ENCODE measurements at regions not wholly inside any gene's neighbourhood (a gene's known extent, or its start where the extent isn't known, plus 50 kb on each side); places are given as distances from the start of the nearest gene placed in this dataset.

DNA sequence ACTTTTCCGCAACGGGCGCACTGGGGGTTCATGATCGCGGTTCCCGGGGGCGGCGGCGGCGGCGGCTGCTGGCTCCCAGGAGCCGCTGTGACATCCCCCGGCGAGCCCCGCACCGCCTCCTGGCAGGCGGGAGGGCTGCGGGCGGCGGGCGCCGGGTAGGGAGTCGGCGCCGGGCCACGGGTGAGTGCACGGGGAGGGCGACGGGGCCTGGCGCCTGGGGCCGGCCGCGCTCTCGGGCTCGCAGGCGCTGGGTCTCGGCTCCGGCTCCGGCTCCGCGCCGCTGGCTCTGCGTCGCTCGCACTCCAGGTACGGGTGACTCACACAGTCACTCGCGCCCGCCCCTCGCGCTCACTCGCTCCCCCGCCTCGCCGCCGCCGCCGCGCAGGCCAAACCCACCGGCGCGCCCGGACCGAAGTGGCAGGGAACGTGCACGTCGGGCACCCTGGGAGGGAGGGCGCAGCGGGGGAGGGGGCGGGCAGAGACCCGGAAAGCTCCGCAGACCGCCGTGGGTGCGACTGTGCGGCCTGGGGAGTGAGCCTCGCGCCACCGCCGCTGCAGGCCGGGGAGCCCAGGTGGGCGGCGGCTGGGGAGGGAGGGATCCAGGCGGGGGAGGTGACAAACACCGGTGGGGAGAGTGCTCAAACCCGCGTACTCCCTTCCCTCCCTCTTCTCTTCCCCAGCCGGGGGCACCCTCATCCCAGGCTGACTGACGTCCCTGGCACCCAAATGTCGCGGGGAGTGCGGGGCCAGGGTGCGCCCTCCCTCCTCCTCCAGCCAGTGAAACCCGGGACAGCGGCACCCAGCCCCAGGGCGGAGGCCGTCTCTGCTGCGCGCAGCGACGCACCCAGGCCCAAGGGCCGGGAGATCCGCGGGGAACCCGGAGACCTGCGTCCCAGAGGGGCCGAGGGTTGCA is 276.9 kb upstream of the NEBL start:
- peak; percentile 24 to 39 for DNase-seq (ENCODE audit: low read depth in 2 of 2)

DNA sequence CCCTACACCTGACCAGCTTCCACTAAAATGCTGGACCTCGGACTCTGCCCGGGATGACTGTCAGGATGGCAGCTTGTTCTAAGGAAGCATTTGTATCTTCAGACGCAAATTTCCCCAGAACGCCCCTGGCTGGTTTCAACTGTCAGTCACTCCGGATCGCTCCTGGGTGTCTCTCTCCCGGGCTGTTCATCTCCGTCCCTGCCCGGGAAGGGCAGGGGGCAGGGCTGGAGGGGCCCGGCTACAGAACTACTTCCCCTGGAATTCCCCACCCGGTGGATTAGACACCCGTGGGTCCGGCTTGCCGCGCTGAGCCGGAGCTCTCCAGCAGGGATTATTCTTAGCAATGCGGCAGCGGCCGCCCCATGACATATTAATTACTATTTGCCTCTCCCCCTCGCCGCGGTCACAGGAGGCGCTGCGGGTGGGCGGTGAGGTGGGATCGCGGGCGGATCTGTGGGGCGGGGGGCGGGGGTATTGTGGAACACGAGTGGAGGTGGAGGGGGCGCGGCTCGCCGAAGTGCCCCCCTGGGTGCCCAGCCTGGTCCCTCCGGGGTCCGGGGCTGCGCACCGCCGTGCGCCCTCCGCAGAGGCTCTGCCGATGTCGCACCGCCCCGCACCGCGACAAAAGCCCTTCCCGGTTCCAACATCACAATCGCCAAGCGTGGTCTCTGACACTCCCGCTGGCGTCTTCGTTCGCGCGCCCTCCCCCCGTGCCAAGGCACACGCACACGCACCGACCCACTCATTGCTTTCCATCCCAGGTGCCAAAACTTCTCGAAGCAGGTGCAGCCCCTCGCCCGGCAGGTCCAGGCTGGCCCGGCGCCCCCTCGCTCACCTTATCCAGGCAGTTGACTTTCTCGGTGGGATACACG is 276.1 kb upstream of the NEBL start:
- DNase-seq (ENCODE audit: low read depth in 2 of 2) = no peak

DNA sequence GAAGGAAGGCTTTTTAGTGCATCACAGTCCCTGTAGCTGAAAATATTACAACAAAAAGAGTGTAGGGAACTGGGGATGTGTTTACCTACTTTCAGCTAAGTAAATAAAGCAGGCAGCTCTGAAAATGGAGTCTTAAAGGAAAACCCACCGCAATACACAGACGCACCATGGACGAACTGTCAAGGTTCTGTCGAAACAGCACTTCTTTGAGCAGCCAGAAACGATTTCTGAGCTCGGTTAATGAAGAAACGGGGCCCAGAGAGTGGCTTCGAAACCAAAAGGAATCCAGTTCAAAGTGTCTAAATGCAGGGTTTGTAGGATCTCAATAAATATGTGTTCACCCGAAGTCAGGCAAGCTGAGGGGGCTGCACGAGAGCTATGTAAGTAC is 275.4 kb upstream of the NEBL start:
- no peak for DNase-seq (ENCODE audit: low read depth in 2 of 2)

DNA sequence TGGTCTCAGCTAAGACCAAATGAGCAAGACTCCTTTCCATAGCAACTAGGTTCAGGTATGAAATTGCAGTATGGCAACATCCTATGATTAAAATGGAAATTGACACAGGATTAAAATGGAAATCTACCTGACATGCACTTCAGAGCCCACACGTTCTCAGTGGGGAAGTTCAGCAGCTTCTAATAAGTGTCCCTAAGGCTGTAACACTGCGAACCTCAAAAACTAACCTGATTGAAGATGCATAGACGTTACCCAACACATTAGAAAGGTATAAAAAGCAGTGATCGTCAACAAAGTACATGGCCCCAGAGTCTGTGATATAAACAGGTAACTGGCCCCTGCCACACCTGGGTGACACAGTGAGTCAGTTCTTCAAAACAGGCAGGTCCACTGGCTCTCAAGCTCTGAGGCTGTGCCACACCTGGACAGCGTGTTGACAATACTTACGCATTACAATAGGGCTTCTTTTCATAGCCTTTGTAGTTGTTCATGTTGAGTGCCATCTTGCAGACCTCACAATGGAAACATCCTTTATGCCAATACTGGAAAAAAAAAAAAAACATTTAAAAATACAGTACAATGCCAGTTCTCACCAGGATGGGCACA is 274.9 kb upstream of the NEBL start:
- no peak for DNase-seq (ENCODE audit: low read depth in 2 of 2)

DNA sequence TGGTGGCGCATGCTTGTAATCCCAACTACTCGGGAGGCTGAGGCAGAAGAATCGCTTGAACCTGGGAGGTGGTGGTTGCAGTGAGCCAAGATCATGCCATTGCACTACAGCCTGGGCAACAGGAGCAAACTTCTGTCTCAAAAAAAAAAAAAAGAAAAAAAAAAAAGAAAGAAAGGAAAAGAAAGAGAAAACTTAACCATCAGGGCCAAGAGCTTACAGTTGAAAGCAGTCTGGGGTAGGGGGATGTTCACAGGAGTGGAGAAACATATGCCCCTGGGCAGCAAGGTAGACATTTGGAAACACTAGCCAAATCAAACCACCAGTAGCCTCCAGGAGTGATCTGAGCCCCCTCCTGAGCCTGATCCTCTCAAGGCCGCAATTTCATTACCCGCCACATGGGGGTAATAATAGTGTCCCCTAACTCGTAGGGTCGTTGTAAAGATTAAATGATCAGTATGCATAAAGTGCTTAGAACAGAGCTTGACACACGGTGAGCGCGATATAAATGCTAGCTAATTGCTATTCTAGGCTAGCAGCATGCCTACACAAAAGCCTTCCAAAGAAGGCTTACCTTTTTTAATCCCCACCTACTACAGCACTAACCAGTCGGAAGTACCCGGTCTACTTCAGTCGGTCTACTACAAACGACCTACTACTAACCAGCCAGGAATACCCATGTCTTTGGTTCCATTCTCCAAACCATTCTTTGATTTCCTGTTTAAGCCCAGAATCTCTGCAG is 274.3 kb upstream of the NEBL start:
- DNase-seq (ENCODE audit: low read depth in 2 of 2) = no peak

DNA sequence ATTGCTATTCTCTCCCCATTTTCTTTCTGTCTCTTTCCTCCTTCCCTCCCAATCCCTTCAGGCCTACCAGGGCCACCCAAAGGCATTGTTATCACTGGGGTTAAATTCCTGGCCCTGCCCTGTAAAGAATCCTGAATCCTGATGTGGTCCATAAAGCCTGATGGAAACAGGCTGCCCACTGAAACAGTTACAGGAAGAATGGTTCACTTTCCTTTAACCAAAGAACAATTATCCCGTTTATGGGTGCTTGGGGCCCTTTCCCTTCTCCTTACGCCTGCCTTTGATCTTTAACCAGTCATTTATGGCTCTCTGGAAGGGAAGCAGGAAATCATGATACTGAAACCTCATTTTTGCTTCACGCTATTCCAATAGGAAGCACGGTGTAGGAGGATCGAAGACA is 273.1 kb upstream of the NEBL start:
- no peak for DNase-seq (ENCODE audit: low read depth in 2 of 2)

DNA sequence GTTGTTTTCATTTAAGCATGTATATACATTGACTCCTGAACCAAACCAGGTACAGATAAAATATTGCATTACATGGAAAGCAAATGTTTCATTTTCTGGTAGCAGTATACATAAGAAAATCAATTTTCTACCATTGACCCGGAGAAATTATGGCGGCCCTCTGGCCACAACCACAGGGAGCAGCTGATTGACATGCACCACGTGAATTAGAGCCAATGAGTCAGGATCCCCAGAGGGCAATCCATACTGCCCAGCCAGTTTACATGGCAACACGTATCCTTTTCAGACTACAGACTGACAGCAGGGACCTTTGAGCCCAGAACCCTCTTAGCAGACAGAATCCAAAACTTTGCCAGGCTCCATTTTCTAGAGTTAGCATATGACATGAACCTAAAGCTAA is 272.2 kb upstream of the NEBL start:
- no peak for DNase-seq (ENCODE audit: low read depth in 2 of 2)

DNA sequence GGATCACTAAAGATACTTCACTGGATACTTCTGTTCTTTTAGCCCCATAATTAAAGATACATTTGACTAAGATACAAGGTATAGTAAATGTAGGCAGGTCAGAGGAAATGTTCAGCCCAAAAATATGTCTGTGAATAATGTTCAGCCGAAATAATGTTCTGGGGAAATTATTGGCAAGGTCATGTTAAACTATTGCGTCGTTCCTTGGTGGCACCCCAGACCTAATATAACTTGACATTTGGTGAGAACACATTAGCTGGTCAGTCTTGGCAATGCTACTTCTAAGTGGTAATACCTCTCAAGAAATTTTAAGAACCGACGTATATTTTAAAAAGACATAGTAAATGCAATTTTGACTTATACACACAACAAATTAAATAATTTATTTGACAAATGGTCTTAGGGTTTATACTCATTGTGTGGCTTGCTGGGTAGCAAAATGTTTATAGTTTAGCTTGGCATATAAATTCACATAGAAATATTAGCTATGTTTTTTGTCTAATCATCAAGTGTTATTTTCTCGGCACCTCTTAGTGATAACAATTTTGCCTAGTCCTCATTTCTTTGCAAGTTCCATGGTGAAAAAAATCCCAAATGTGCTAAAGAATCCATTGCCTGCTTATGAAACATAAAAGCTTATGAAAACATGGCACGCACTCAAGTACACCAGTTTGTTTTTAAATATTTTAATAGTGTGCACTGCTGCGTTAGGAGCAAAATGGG is 270.3 kb upstream of the NEBL start:
- no peak for DNase-seq (ENCODE audit: low read depth in 2 of 2)

DNA sequence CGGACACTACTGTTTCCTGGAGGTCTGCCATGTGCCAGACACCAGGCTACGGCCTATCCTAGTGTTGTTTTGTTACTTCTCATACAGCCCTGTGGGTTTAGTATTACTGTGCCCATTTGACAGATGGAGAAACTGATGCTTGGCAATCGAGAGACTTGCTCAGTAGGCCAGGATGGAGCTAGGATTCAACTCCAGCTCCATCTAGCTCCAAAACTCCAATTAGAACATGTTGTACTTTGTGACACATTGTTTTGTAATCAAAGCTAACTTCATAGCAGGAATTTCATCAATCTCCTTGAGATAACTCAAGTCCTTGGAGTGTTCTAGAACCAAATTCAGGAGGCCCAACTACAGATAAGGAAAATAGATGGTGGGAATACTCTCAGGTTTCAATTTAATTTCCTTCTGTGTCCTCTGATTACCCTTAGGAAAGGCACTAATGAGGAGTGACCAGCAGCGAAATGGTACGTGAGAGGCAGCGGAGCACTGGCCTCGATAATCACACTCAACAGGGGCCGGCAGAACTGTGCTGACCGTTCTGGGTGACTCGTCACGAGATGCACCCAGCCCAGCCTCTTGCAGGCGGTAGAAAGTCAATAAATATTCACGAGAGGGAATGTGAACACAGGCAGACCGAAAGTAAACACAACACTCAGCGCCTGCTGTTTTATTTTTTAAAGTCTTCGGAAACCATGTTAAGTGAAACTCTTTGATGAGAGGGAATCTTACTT is 269.6 kb upstream of the NEBL start:
- no peak for DNase-seq (ENCODE audit: low read depth in 2 of 2)

DNA sequence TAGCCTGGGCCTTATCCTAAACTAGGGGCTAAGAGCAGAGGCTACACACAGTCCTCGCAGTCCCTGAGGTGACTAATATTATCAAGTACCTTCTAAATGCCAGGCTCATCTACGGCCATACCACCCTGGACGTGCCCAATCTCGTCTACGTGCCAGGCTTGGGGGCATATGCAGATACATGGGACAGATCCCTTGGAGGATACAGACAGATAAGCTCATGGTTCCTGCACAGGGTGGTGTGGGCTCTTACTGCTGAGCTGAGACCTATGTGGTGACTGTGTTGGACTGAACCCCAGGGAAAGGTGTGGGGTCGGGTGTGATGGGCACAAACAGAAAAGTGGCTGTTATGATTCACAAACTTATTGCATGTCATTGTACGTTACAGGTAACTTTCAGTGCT is 268.4 kb upstream of the NEBL start:
- DNase-seq (ENCODE audit: low read depth in 2 of 2) = no peak

DNA sequence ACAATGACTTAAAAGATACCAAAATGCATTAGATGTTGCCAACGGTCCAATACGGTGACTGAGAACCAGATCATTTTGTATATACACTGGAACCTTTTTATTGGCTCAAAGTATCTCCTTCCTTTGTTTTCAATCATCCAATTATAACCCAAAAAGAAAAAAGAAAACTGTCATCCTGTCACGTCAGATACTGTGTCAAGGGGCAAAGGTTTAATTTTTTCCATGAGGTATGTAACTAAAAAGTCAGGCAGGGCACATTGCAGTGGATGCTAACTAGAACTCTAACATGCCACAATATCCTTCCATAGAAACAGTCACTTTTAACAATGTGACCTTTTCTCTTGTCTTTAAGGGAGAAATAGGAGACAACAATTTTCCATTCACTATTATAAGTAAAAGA is 267.6 kb upstream of the NEBL start:
- no peak for DNase-seq (ENCODE audit: low read depth in 2 of 2)

DNA sequence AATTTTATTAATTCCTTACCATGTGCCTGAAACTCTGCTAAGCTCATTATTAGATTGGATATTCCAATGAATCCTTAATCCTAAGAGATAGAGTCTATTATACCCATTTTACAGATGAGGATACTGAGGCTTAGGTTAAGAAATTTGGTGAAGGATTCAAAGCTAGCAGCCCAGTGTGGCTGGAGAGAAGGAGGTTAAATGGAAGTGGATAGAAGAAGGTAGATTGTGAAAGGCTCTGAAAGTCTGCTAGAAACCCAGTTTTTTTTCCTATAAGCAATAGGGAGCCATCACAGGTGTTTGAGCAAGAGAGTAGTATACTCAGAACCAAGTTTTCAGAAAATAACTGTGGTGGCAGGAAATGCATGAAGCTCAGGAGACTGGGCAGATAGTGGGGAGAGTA is 265.8 kb upstream of the NEBL start:
- no peak for DNase-seq (ENCODE audit: low read depth in 2 of 2)

DNA sequence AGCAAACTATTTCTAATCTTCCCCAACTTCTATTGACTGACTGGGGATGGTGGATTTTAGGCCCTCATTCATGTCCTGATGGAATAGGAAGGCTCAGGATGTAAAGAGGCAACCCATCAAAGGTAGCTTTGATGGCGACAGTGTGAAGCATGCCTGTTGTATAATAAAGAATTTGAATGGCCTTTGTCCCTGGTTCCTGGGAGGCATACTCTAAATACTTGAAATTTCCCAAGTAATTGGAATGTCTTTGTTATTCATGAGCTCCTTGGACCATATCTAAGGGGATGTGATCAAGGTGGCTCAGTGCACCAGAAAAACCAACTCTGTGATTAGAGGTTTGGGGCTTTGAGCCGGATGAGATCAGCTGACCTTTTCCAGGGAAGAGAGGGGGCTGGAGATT is 264.5 kb upstream of the NEBL start:
- DNase-seq (ENCODE audit: low read depth in 2 of 2) = no peak

DNA sequence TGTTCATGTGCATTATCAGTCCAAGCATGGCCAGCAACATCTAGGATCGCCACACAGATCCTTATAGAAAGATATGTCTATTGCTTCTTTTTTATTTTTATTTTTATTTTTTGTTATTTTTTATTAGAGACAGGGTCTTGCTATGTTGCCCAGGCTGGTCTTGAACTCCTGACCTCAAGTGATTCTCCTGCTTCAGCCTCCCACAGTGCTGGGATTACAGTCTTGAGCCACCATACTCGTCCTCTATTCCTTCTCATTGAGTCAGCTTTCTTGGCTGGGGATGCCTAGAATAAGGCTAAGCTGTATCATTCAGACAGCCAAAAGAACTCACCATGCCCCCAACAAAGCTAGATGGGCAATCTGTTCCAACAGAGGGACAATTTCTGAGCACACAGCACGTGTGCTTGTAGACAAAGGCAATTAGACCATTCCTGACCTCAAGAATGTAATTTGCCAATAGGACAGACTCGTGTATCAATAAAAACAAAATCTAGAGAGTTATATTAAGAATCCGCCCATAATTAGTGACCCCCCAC is 264.0 kb upstream of the NEBL start:
- no peak for DNase-seq (ENCODE audit: low read depth in 2 of 2)

DNA sequence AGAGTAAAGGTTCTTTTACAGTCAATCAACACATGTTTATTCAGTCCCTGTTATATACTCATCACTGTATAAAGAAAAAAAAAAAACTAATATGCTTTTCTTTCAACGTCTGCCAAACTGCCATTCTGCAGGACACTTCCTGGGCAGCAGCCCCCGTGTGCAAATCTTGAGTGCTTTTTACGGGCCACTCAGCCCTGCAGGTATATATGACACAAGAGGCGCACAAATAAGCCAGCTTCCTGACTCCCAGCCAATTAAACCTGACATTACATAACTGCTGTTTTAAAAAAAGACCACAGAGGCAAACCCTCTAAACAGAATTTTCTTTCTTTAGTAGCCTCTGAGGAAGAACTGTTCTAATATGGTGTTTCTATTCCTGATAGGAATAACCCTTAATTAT is 263.0 kb upstream of the NEBL start:
- DNase-seq (ENCODE audit: low read depth in 2 of 2) = no peak

DNA sequence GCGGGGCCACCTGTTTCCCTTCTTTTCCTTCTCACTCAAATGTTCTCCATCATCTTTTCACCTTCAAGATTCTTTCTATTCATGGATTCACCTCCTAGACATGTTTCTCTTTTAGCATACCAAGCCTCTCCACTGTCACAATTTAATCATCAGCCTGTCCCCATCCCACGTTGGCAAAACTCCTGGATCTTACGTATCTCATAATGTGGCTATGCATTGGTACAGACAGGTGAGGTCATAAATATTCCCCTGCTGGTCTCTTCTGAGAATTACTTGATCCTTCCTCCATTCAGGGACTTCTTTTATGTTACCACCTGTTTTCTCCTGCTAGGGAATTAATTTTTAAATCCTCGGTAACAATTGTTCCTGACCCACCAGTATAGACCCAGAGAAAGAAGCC is 262.6 kb upstream of the NEBL start:
- DNase-seq (ENCODE audit: low read depth in 2 of 2) = no peak

DNA sequence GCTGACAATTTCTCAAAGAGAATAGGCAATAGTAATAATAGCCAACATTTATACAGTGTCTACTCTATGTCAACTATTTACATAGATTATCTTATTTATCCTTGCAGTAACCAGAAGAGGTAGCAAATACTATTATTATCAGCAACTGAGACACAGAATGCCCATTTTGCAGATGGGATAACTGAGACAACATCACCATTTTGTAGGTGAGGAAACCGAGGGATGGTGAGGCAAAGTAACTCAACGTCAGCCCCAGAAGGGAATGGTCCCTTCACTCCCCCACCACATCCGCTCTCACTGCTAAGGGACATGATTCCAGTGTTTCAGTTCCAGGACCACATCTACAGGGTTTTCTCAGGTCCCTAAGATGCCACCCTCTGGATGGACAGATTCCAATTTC is 261.2 kb upstream of the NEBL start:
- DNase-seq (ENCODE audit: low read depth in 2 of 2) = no peak

DNA sequence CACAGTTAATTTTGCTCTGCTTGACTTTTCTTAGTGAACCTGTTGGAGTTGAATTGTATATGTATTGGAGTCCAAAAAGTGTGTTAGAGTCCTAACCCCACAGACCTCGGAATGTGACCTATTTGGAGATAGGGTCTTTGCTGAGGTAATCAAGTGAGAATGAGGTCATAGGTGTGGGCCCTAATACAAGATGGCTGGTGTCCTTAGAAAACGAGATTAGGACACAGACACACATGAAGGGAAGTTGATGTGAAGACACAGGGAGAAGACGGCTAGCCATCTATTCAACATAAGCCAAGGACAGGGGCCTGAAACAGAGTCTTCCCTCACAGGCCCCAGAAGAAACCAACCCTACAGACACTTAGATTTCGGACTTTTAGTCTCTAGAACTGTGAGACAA is 260.6 kb upstream of the NEBL start:
- no peak for DNase-seq (ENCODE audit: low read depth in 2 of 2)

DNA sequence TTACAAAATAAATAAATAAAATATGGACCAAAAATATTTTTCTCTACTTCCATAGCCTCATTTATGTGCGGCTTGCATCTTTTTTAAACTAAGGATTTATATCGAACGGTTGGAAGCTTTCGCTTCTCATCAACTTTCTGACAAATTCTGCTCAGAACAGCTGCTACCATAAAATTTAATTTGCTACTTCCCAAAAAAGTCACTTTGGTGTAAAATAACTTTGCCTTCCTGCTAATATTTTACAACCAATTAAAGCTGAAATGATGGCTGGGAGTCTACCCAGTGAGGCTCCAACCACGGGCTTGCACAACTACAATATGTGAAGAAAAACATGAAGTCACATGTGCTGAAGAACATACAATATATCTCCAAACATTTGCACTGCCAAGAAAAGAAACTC is 253.1 kb upstream of the NEBL start:
- no peak for DNase-seq (ENCODE audit: low read depth in 2 of 2)

DNA sequence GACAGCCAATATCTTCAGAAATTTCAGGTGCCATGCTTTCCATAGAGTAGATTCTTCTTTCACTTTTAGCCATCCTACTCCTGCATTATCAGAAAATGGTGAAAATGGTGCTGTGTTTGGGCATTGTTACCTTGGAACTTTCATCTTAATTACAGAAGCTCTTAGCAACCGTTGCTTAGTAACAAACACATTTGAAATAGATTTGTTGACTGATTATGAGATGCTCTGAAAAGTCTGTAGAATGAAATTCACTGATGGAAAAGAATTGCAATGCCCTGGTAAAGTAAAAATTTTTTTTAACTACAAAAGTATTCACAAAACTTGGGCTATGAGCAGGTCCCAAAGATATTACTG is 249.3 kb upstream of the NEBL start:
- DNase-seq (ENCODE audit: low read depth in 2 of 2) = no peak
